Astrocyte of the cerebellum (primary cell): ENCODE measurements at regions not wholly inside any gene's neighbourhood (a gene's known extent, or its start where the extent isn't known, plus 50 kb on each side); places are given as distances from the start of the nearest gene placed in this dataset.

Source experiments
- DNase-seq: peaks from one replicate; pipeline ENCODE4 v3.0.0-alpha.2; 2011; ENCODE audit warnings: low read depth
- H3K4me3 ChIP-seq: 2 replicates; pipeline ENCODE4 v1.5.1; 2011; ENCODE audit warnings: mild to moderate bottlenecking, low read depth, low read length, moderate library complexity
- in situ Hi-C: cut with HindIII; loops from 2 replicates; pipeline ENCODE4 v1.10.0; 2017; ENCODE audit warnings: low sequenced_read_pairs
- TF ChIP-seq, protein P1 (sequence below): IDR thresholded peaks from 2 replicates; pipeline ENCODE4 v1.5.1; 2012; ENCODE audit warnings: low read length, low read depth, moderate library complexity, mild to moderate bottlenecking; ENCODE audit errors: missing control alignments

DNA sequence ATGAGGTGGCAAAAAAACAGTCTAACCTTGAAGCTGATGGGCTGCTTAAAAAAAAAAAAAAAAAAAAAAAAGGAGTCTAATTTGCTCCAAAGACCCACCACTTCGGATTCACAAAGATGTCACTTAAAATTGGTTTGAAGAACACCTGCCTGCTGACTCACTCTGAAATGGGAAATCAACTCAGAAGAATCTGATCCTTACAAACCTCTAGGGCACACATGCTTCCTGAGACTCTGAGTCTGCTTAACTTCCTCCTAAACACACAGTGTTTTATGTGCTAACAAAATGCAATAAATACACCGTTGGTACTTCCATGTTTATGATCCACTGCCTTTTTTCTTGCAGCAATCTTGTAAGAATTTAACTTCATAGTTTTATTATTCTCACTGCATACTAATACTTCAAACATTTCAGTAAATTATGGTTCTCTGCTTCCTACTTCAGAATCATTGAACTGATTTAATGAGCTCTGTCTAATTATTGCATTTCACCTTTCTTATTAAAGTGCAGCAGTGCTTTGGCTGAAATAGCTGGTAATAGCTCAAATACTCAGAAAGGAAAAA, 73.0 kb upstream of the FRMD4B start:
- TF ChIP-seq, protein P1, sequence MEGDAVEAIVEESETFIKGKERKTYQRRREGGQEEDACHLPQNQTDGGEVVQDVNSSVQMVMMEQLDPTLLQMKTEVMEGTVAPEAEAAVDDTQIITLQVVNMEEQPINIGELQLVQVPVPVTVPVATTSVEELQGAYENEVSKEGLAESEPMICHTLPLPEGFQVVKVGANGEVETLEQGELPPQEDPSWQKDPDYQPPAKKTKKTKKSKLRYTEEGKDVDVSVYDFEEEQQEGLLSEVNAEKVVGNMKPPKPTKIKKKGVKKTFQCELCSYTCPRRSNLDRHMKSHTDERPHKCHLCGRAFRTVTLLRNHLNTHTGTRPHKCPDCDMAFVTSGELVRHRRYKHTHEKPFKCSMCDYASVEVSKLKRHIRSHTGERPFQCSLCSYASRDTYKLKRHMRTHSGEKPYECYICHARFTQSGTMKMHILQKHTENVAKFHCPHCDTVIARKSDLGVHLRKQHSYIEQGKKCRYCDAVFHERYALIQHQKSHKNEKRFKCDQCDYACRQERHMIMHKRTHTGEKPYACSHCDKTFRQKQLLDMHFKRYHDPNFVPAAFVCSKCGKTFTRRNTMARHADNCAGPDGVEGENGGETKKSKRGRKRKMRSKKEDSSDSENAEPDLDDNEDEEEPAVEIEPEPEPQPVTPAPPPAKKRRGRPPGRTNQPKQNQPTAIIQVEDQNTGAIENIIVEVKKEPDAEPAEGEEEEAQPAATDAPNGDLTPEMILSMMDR: no peak
- in situ Hi-C loops: no loop called here
- no peak for DNase-seq
- H3K4me3 ChIP-seq: no peak overlapping the region

DNA sequence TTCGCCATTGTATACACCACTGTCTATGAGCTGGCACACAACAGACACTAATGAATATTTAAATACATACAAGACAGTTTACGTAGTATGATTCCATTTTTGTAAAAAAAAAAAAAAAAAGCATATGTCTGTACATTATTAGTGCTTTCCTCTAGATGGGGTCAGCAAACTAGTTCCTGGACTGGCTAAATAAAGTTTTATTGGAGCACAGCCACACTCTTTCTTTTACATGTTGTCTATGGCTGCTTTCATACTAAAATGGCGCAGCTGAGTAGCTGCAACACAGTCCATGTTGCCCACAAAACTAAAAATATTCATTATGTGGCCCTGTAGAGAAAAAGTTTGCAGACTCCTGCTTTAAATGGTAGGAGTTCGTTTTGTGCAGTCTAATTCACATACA, 70.7 kb upstream of the FRMD4B start:
- no peak for DNase-seq
- no peak overlapping the region for H3K4me3 ChIP-seq
- TF ChIP-seq, protein P1: no peak
- in situ Hi-C loops: no loop called here

DNA sequence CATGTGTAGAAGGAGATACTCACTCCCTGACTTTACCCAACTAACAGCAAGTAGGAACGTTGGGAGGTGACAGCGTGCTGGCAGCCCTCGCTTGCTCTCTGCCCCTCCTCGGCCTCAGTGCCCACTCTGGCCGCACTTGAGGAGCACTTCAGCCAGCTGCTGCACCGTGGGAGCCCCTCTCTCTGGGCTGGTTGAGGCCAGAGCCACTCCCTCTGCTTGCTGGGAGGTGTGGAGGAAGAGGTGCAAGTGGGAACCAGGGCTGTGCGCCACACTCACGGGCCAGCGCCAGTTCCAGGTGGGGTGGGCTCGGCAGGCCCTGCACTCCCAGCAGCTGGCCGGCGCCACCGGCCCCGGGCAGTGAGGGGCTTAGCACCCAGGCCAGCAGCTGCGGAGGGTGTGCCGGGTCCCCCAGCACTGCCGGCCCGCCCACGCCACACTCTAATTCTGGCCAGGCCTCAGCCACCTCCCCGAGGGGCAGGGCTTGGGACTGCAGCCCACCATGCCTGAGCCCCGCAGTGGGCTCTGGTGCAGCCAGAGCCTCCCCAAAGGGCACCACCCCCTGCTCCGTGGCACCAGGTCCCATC, 68.4 kb upstream of the FRMD4B start:
- TF ChIP-seq, protein P1: no peak
- in situ Hi-C loops: no loop called here
- no peak overlapping the region for H3K4me3 ChIP-seq

DNA sequence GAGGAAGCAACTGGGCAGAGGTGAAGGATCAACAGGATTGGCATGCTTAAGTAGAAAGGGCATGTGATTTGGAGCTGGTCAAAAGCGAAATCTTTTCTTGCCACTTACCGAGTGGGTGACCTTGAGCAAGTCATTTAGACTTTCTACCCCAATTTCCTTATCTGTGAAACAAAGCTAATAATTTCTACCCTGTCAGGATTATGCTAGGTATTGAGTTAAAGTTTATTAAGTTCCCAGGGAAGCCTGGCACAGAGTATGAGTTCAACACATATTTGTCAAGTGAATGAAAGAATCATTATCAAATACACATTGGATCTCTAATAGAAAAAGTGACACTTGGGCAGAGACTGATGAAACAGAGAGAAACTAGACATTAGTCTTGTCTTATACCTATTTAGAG, 66.4 kb upstream of the FRMD4B start:
- TF ChIP-seq, protein P1: no peak
- H3K4me3 ChIP-seq: no peak overlapping the region
- no peak for DNase-seq
- in situ Hi-C loops: no loop called here

More for the DNA sequence above, 68.4 kb upstream of the FRMD4B start:
- DNase-seq: no peak

DNA sequence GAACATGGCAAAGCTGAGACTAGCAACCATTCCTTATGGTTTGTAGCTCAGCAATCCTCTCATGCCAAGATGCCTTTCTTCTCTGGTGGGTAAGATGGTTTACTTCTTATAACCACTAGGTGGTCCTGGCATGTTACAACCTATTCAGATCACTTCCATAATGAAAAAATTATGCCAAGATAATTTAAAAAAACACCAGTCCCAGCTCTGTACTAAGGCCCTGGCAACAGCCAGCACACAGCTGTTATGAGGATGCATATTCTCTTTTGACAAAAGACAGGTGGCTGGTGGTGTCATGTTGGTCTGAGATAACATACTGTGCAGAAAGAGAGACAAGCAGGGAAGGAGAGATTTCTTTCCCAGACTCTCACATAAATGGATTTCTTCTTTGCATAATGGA, 65.7 kb upstream of the FRMD4B start:
- in situ Hi-C loops: no loop called here

DNA sequence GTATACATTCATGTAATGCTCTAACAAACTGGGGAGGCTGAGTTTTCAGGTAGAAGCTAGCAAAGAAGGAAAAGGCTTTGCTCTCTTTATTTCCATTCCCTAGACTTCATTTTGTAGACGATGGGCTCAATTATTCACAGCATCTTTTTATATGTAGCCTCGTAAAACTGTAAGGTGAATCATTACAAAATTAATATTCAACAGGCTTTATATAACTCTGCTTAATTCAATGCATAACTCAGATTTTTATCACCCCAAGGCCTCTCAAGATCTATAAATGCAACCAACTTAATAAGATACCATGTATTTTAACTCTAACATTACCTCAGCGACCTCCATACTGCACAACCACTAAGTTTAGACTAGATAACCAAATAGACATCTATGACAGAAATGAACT, 63.0 kb upstream of the FRMD4B start:
- no peak for DNase-seq
- TF ChIP-seq, protein P1: no peak
- in situ Hi-C loops: no loop called here
- no peak overlapping the region for H3K4me3 ChIP-seq

More for the DNA sequence above, 65.7 kb upstream of the FRMD4B start:
- TF ChIP-seq, protein P1: peak; percentile 15
- DNase-seq: no peak
- no peak overlapping the region for H3K4me3 ChIP-seq
